Tibial artery (tissue), 4 donors: ENCODE measurements at regions not wholly inside any gene's neighbourhood (a gene's known extent, or its start where the extent isn't known, plus 50 kb on each side); places are given as distances from the start of the nearest gene placed in this dataset.

Source experiments
- DNase-seq, 2 donors: peaks; one replicate each; pipeline ENCODE4 v3.0.0-alpha.2; 2019
- H3K27ac ChIP-seq, 2 donors: fragments of 200-600 bp; sonication (generic) in 1 of 2; 1 replicate in 1 of 2; 2 replicates in 1 of 2; pipeline ENCODE4 v1.5.1; 2018 to 2019; ENCODE audit warnings: mild to moderate bottlenecking in 1 of 2
- H3K27me3 ChIP-seq, 2 donors: fragments of 200-600 bp; sonication (generic) in 1 of 2; one replicate each; pipeline versions ENCODE4 v1.5.1 to v1.6.0; 2016 to 2019
- H3K36me3 ChIP-seq, 3 donors: fragments of 200-600 bp; sonication (generic) in 2 of 3; one replicate each; pipeline ENCODE4 v1.5.1; 2016 to 2019; ENCODE audit warnings: mild to moderate bottlenecking in 2 of 3
- H3K4me1 ChIP-seq, 4 donors: fragments of 200-600 bp; sonication (generic) in 2 of 4; 1 replicate in 3 of 4; 2 replicates in 1 of 4; pipeline ENCODE4 v1.5.1; 2016 to 2019
- H3K4me3 ChIP-seq, 2 donors: fragments of 200-600 bp; sonication (generic) in 1 of 2; 1 replicate in 1 of 2; 2 replicates in 1 of 2; pipeline ENCODE4 v1.5.1; 2018 to 2019; ENCODE audit warnings: mild to moderate bottlenecking in 2 of 2
- H3K9me3 ChIP-seq, 3 donors: fragments of 200-600 bp; sonication (generic) in 1 of 3; one replicate each; pipeline ENCODE4 v1.5.1; 2016 to 2019
- intact Hi-C: fragments of 100-400 bp; cut with DNase I; formaldehyde crosslinking; loops from one replicate; pipeline ENCODE4 v1.15.0; 2023; ENCODE audit warnings: low total_unique reads
- TF ChIP-seq, protein P1 (sequence below), 2 experiments: fragments of 200-600 bp in 1 of 2; fragments of 450-650 bp in 1 of 2; IDR thresholded peaks; one replicate each; pipeline ENCODE4 v1.5.1; 2017 to 2019; ENCODE audit warnings: antibody characterized with exemption in 2 of 2, mild to moderate bottlenecking in 1 of 2, moderate library complexity in 1 of 2

DNA sequence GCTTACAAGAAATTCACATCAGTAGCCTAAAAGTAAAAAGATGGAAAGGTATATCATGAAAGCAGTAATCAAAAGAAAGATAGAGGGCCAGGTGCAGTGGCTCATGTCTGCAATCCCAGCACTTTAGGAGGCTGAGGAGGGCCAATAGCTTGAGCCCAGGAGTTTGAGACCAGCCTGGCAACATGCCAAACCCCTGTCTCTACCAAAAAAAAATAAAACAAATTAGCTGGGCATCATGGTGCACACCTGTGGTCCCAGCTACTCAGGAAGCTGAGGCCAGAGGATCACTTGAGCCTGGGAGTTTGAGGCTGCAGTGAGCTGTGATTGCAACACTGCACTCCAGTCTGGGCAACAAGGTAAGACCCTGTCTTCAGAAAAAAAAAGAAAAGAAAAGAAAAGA is 55.5 kb downstream of the GSPT2 start:
- no peak overlapping the region for H3K27ac ChIP-seq
- H3K9me3 ChIP-seq, result no peaks in the 10 kb centered on the region
- H3K36me3 ChIP-seq, result no peaks in the 10 kb centered on the region
- TF ChIP-seq, protein P1, sequence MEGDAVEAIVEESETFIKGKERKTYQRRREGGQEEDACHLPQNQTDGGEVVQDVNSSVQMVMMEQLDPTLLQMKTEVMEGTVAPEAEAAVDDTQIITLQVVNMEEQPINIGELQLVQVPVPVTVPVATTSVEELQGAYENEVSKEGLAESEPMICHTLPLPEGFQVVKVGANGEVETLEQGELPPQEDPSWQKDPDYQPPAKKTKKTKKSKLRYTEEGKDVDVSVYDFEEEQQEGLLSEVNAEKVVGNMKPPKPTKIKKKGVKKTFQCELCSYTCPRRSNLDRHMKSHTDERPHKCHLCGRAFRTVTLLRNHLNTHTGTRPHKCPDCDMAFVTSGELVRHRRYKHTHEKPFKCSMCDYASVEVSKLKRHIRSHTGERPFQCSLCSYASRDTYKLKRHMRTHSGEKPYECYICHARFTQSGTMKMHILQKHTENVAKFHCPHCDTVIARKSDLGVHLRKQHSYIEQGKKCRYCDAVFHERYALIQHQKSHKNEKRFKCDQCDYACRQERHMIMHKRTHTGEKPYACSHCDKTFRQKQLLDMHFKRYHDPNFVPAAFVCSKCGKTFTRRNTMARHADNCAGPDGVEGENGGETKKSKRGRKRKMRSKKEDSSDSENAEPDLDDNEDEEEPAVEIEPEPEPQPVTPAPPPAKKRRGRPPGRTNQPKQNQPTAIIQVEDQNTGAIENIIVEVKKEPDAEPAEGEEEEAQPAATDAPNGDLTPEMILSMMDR (IDR thresholded peaks at IDR 0.05), result no peak
- H3K27me3 ChIP-seq, result no peaks in the 10 kb centered on the region
- H3K4me3 ChIP-seq, result no peak overlapping the region
- no peak for DNase-seq
- intact Hi-C loops, result no loop called here
- H3K4me1 ChIP-seq, result peaks cover 0 to 1% (median 0%) of the 10 kb centered on the region in 4 donors

DNA sequence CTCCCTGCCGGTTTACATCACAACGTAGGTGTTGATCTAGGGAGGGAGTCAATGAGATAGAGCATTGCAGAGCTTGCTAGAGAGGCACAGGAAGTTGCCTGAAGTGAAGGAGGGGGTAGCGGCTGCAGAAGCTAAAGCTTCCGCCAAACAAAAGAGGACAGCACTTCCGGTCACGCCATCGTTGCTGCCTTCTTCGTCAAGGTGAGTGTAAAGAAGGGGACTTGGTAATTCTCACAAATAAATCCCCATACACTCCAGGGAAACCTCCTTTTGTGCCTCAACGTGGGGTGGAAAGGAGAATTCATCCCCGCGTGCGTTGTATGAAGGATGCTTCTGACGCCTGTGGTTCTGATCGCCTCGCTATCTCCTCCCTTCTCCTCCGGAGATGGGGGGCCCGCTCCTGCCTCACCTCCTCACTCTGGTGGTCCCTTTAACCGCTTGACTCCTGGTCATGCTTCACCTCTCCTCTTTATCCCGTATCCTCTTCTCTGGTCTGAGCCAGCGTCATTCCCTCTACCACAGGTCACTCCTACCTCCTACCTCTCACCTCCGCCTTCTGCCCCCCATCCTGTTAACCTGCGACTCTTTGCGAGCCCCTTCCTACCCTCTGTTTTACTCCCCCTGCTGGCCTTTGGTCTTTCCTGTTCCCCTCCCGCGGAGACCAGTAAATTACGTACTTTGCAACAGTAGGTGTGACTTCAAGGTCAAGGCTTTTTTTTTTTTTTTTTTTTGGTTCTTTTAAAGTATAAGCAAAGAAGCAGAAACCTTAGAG is 59.9 kb downstream of the GSPT2 start:
- Histone ChIP-seq H3K27ac (no peak overlapping the region), H3K4me1 (peaks cover 0 to 4% (median 0%) of the 10 kb centered on the region in 4 donors), H3K27me3 (no peaks in the 10 kb centered on the region), H3K36me3 (no peaks in the 10 kb centered on the region), H3K4me3 (peak overlapping the region; percentile 56 to 58), H3K9me3 (no peaks in the 10 kb centered on the region)
- TF ChIP-seq, protein P1 (IDR thresholded peaks at IDR 0.05), result no peak
- no peak for DNase-seq
- intact Hi-C loops, result no loop called here

DNA sequence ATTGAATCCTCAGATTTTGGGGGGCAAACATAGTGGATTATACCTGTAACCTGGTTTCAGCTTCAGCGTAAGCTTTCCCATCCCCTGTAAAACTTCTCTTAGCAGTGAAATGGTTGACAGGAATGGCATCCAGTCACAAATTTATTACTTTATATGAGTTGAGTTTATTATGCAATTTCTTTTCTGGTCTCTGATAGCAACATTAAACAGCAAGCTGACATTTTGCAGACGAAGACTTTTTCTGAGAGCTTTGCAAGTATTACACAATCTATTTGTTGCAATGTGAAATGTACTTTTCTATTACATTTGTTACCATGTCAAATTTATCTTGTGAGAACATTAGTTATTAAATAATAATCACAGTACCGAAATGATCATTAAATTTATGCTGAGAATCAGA is 60.6 kb downstream of the GSPT2 start:
- Histone ChIP-seq H3K4me1 (peaks cover 0 to 4% (median 0%) of the 10 kb centered on the region in 4 donors), H3K27ac (no peak overlapping the region), H3K9me3 (no peaks in the 10 kb centered on the region), H3K27me3 (no peaks in the 10 kb centered on the region), H3K36me3 (no peaks in the 10 kb centered on the region), H3K4me3 (peak overlapping the region; percentile 56 to 58)
- TF ChIP-seq, protein P1 (IDR thresholded peaks at IDR 0.05), result no peak
- no peak for DNase-seq
- intact Hi-C loops, result no loop called here

DNA sequence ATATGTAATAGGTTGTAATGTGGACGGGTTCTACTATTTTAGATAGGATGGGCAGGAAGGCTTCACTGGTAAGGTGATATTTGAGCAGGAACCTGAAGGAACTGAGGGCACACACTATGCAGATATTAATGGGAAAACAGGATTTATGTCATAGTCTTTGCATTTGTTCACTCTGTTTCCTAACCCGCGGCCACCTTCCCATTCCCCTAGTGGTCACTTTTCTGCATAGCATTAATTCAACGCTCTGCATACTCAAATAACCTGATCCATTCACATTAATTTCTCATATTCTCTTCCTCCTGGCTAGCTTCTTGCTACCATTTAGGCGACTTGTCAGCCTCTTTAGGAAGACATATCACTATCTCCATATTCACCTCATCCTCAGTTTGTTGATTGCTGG is 61.5 kb downstream of the GSPT2 start:
- peaks cover 0 to 4% (median 0%) of the 10 kb centered on the region in 4 donors for H3K4me1 ChIP-seq
- H3K4me3 ChIP-seq, result no peak overlapping the region
- intact Hi-C loops, result no loop called here
- no peak overlapping the region for H3K27ac ChIP-seq
- H3K36me3 ChIP-seq, result no peaks in the 10 kb centered on the region
- H3K27me3 ChIP-seq, result no peaks in the 10 kb centered on the region
- no peak for DNase-seq
- no peaks in the 10 kb centered on the region for H3K9me3 ChIP-seq
- TF ChIP-seq, protein P1 (IDR thresholded peaks at IDR 0.05), result no peak

DNA sequence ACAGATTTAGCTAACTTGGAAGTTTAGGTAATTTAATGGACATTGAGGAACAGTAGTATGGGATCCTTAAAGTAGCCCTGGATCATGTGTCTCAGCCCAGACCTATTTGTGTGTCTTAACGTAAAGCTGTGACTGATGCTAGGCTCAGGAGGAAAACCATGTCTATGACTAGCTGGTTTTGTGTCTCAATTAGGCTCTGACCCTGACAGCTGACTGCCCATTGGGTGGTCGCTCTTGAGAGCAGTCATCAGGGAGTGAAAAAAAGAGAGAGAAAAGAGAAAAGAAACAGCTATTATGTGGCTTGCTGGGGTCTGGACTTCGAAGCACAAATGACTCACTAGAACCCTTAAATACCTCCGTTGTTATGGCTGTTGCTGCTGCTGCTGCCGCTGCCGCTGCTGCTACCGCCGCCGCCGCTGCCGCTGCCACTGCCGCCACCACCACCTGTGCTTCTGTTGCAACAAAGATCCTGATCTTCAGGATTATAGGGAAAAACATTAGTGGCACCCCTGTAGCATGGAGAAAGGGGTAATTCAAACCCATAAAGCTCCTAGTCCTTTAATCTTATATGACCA is 70.7 kb downstream of the GSPT2 start:
- intact Hi-C loops, result no loop called here
- Histone ChIP-seq H3K36me3 (no peaks in the 10 kb centered on the region), H3K9me3 (no peaks in the 10 kb centered on the region), H3K4me1 (no peaks in the 10 kb centered on the region), H3K4me3 (no peak overlapping the region), H3K27ac (no peak overlapping the region), H3K27me3 (no peaks in the 10 kb centered on the region)
- DNase-seq, result no peak
- TF ChIP-seq, protein P1 (IDR thresholded peaks at IDR 0.05), result no peak
